GM12878 (cell line): ENCODE measurements at regions not wholly inside any gene's neighbourhood (a gene's known extent, or its start where the extent isn't known, plus 50 kb on each side); places are given as distances from the start of the nearest gene placed in this dataset.

ENCODE experiments used
- ATAC-seq: fragments of 200-7000 bp; cut with Tn5 transposase; 3 replicates; pipeline ENCODE4 v1.9.1; 2020; ENCODE audit warnings: mild to moderate bottlenecking, moderate library complexity
- BruUV-seq: library from RNA; stranded (reverse); fragments of 400-500 nt; replicated peaks from 2 replicates; lab custom pipeline; 2021; lab: Mats Ljungman, UMichigan
- CTCF ChIA-PET: fragments of 300-600 bp; sonication (Branson Sonifier 250); formaldehyde crosslinking; extraction: SDS; loops from one replicate; lab custom pipeline; 2021; ENCODE audit warnings: inconsistent platforms; lab: Yijun Ruan, JAX
- POLR2A ChIA-PET: fragments of 350-600 bp; formaldehyde crosslinking; extraction: SDS; loops from one replicate; lab custom pipeline; 2021; ENCODE audit warnings: inconsistent platforms; lab: Charles Lee
- RAD21 ChIA-PET: fragments of 300-600 bp; sonication (Branson Sonifier 250); formaldehyde crosslinking; loops from one replicate; lab custom pipeline; 2023; ENCODE audit warnings: antibody characterized with exemption; ENCODE audit not compliant: unreplicated experiment; lab: Charles Lee
- SMC1A ChIA-PET: fragments of 300-600 bp; sonication (Branson Sonifier 250); formaldehyde crosslinking; loops from one replicate; lab custom pipeline; 2023; ENCODE audit not compliant: unreplicated experiment, uncharacterized antibody; lab: Charles Lee
- DNase-seq: peaks from one replicate; pipeline ENCODE4 v3.0.0-alpha.2; 2011; ENCODE audit warnings: low read depth, low spot score
- FAIRE-seq: peaks from 3 replicates; lab custom pipeline; 2011; peaks lifted over from hg19 to GRCh38; lab: Jason Lieb, UNC
- H2AFZ ChIP-seq: 2 replicates; pipeline ENCODE4 v1.6.0; 2011; ENCODE audit warnings: low read depth, low read length, control low read depth; ENCODE audit not compliant: control insufficient read depth
- H3K27ac ChIP-seq: 2 replicates; pipeline ENCODE4 v1.5.1; 2011; ENCODE audit warnings: control low read depth; ENCODE audit not compliant: control insufficient read depth, insufficient read depth
- H3K27me3 ChIP-seq, 2 experiments: replicated peaks in 1 of 2; 2 replicates each; pipeline versions ENCODE4 v1.6.0 to v1.6.1; 2011; ENCODE audit warnings: low read length in 1 of 2; ENCODE audit not compliant: control insufficient read depth in 2 of 2, insufficient read depth in 2 of 2
- H3K36me3 ChIP-seq, 2 experiments: 2 replicates each; pipeline ENCODE4 v1.5.1; 2011; ENCODE audit warnings: low read length in 1 of 2; ENCODE audit not compliant: control insufficient read depth in 2 of 2, insufficient read depth in 2 of 2
- H3K4me1 ChIP-seq: 2 replicates; pipeline ENCODE4 v1.6.1; 2011; ENCODE audit warnings: mild to moderate bottlenecking, low read length, moderate library complexity, mixed read lengths; ENCODE audit not compliant: control insufficient read depth, insufficient read depth
- H3K4me2 ChIP-seq: 2 replicates; pipeline ENCODE4 v1.6.0; 2011; ENCODE audit warnings: control low read depth; ENCODE audit not compliant: control insufficient read depth, insufficient read depth
- H3K4me3 ChIP-seq: fragments of 200-600 bp; sonication (generic); 2 replicates; pipeline ENCODE4 v1.5.1; 2016
- H3K79me2 ChIP-seq: 2 replicates; pipeline ENCODE4 v1.6.0; 2011; ENCODE audit warnings: low read length; ENCODE audit not compliant: control insufficient read depth, insufficient read depth
- H3K9ac ChIP-seq: 2 replicates; pipeline ENCODE4 v1.8.0; 2011; ENCODE audit warnings: low read length, control low read depth, mixed read lengths; ENCODE audit not compliant: control insufficient read depth, insufficient read depth
- H3K9me3 ChIP-seq: replicated peaks from 3 replicates; pipeline ENCODE4 v1.5.1; 2011; ENCODE audit warnings: mild to moderate bottlenecking, low read length; ENCODE audit not compliant: control insufficient read depth, insufficient read depth
- H4K20me1 ChIP-seq: 2 replicates; pipeline ENCODE4 v1.6.0; 2011; ENCODE audit not compliant: control insufficient read depth, insufficient read depth
- ATF7 ChIP-seq: fragments of 450-650 bp; IDR thresholded peaks from 2 replicates; pipeline ENCODE4 v1.6.1; 2016; ENCODE audit warnings: low read depth, mild to moderate bottlenecking
- CHD2 ChIP-seq: IDR thresholded peaks from 2 replicates; pipeline ENCODE4 v1.6.1; 2011; ENCODE audit warnings: low read depth, low read length, improper control_type of control experiment, borderline replicate concordance
- DPF2 ChIP-seq: fragments of 450-650 bp; IDR thresholded peaks from 2 replicates; pipeline ENCODE4 v1.6.1; 2017; ENCODE audit warnings: mild to moderate bottlenecking
- ELK1 ChIP-seq: IDR thresholded peaks from 2 replicates; pipeline ENCODE4 v1.6.1; 2012; ENCODE audit warnings: low read depth, low read length, improper control_type of control experiment
- EP300 ChIP-seq, 2 experiments: fragments of 150-350 bp in 1 of 2; IDR thresholded peaks; 2 replicates each; pipeline ENCODE4 v1.6.1; 2011 to 2012; ENCODE audit warnings: low read depth in 2 of 2, low read length in 2 of 2, borderline replicate concordance in 1 of 2, improper control_type of control experiment in 1 of 2, inconsistent platforms in 1 of 2; ENCODE audit not compliant: control insufficient read depth in 1 of 2
- MYC ChIP-seq: IDR thresholded peaks from 2 replicates; pipeline ENCODE4 v1.6.1; 2011; ENCODE audit warnings: mild to moderate bottlenecking, low read length, moderate library complexity, inconsistent platforms; ENCODE audit not compliant: insufficient read depth, insufficient replicate concordance, insufficient read length, severe bottlenecking
- POLR2A ChIP-seq: IDR thresholded peaks from 2 replicates; pipeline ENCODE4 v1.6.1; 2011; ENCODE audit warnings: low read depth, mild to moderate bottlenecking, low read length
- POLR2AphosphoS2 ChIP-seq: IDR thresholded peaks from 2 replicates; pipeline ENCODE4 v1.6.1; 2011; ENCODE audit warnings: low read depth, mild to moderate bottlenecking, low read length, improper control_type of control experiment, moderate library complexity
- SIN3A ChIP-seq: IDR thresholded peaks from 2 replicates; pipeline ENCODE4 v1.6.1; 2012; ENCODE audit warnings: low read depth, low read length, improper control_type of control experiment
- SPI1 ChIP-seq: IDR thresholded peaks from 2 replicates; pipeline ENCODE4 v1.6.1; 2011; ENCODE audit warnings: low read depth, mild to moderate bottlenecking, low read length, moderate library complexity, borderline replicate concordance; ENCODE audit not compliant: insufficient read depth
- SREBF1 ChIP-seq: IDR thresholded peaks from 2 replicates; pipeline ENCODE4 v1.6.1; 2012; ENCODE audit warnings: mild to moderate bottlenecking, low read length
- TARDBP ChIP-seq: IDR thresholded peaks from 2 replicates; pipeline ENCODE4 v1.6.1; 2016; ENCODE audit warnings: borderline replicate concordance
- ZNF384 ChIP-seq: IDR thresholded peaks from 2 replicates; pipeline ENCODE4 v1.6.1; 2012; ENCODE audit warnings: low read depth, mild to moderate bottlenecking, low read length, improper control_type of control experiment, borderline replicate concordance
- in situ Hi-C: fragments of 300-500 bp; cut with MboI; formaldehyde crosslinking; loops from 9 replicates; pipeline ENCODE4 v1.14.3; 2018; ENCODE audit warnings: mixed read lengths
- intact Hi-C: fragments of 100-400 bp; cut with micrococcal nuclease; formaldehyde crosslinking; loops from one replicate; pipeline ENCODE4 v1.14.2; 2022; ENCODE audit not compliant: unreplicated experiment
- TF ChIP-seq, protein P1 (sequence below): fragments of 450-650 bp; IDR thresholded peaks from 2 replicates; pipeline ENCODE4 v1.6.1; 2014; ENCODE audit warnings: mild to moderate bottlenecking

- Histone ChIP-seq H3K9me3 (no peaks in the 10 kb centered on the region), H3K4me1 (no peaks in the 10 kb centered on the region), H3K27me3 (no peaks in the 10 kb centered on the region), H3K4me3 (no peak overlapping the region), H3K36me3 (no peaks in the 10 kb centered on the region), H3K4me2 (no peak overlapping the region), H4K20me1 (no peaks in the 10 kb centered on the region), H3K27ac (no peak overlapping the region), H2AFZ (no peak overlapping the region), H3K9ac (no peak overlapping the region), H3K79me2 (no peaks in the 10 kb centered on the region)
- ATAC-seq: no peak
- ChIA-PET RAD21 (no interaction called here), SMC1A (no interaction called here), CTCF (no interaction called here), POLR2A (no interaction called here)
- in situ Hi-C loops: no loop called here
- DNase-seq: no peak
- intact Hi-C loops: no loop called here
- BruUV-seq: no TSS peak
- TF ChIP-seq POLR2A: no peak
- TF ChIP-seq ELK1: no peak
- no peak for TF ChIP-seq TARDBP
- no peak for TF ChIP-seq ZNF384
- no peak for TF ChIP-seq ATF7
- no peak for TF ChIP-seq DPF2
- TF ChIP-seq MYC: no peak
- TF ChIP-seq CHD2: no peak
- TF ChIP-seq SREBF1: no peak
- TF ChIP-seq, protein P1, sequence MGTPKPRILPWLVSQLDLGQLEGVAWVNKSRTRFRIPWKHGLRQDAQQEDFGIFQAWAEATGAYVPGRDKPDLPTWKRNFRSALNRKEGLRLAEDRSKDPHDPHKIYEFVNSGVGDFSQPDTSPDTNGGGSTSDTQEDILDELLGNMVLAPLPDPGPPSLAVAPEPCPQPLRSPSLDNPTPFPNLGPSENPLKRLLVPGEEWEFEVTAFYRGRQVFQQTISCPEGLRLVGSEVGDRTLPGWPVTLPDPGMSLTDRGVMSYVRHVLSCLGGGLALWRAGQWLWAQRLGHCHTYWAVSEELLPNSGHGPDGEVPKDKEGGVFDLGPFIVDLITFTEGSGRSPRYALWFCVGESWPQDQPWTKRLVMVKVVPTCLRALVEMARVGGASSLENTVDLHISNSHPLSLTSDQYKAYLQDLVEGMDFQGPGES: no peak
- TF ChIP-seq SIN3A: no peak
- no peak for TF ChIP-seq EP300 (IDR thresholded peaks at IDR 0.05; ENCODE audit: borderline replicate concordance in 1 of 2, control insufficient read depth in 1 of 2, low read depth in 2 of 2, low read length in 2 of 2)
- no peak for TF ChIP-seq SPI1
- TF ChIP-seq POLR2AphosphoS2: no peak
- no peak for FAIRE-seq
These were observed 805.8 kb upstream of the ADGRL2 start for GRCh38 chr1:80994934-80995333.
